HL-60 (cell line): ENCODE measurements at regions not wholly inside any gene's neighbourhood (a gene's known extent, or its start where the extent isn't known, plus 50 kb on each side); places are given as distances from the start of the nearest gene placed in this dataset.

ENCODE experiments used
- DNase-seq, 2 experiments: peaks; one replicate each; pipeline ENCODE4 v3.0.0-alpha.2; 2010 to 2020; ENCODE audit warnings: low read depth in 1 of 2, low spot score in 1 of 2
- H3K27ac ChIP-seq: fragments of 250-450 bp; sonication (Bioruptor Pico); replicated peaks from 2 replicates; pipeline ENCODE4 v1.5.1; 2020; ENCODE audit warnings: mild to moderate bottlenecking, moderate library complexity
- H3K27me3 ChIP-seq: fragments of 250-450 bp; sonication (Bioruptor Pico); 2 replicates; pipeline ENCODE4 v1.5.1; 2021; ENCODE audit warnings: mild to moderate bottlenecking, moderate library complexity; ENCODE audit not compliant: insufficient read depth, poor library complexity, severe bottlenecking
- H3K4me3 ChIP-seq: replicated peaks from 2 replicates; pipeline ENCODE4 v1.5.1; 2011; ENCODE audit warnings: mild to moderate bottlenecking, control low read depth, low read length; ENCODE audit not compliant: insufficient read depth
- GABPA ChIP-seq: IDR thresholded peaks from 2 replicates; pipeline ENCODE4 v1.6.1; 2012; ENCODE audit warnings: low read depth
- POLR2AphosphoS5 ChIP-seq: IDR thresholded peaks from 2 replicates; pipeline ENCODE4 v1.6.1; 2012; ENCODE audit warnings: low read depth
- SPI1 ChIP-seq: IDR thresholded peaks from 2 replicates; pipeline ENCODE4 v1.6.1; 2012; ENCODE audit warnings: low read depth, mild to moderate bottlenecking, borderline replicate concordance
- TF ChIP-seq, protein P1 (sequence below): IDR thresholded peaks from 2 replicates; pipeline ENCODE4 v1.6.1; 2012; ENCODE audit warnings: low read depth; ENCODE audit not compliant: insufficient replicate concordance
- TF ChIP-seq, protein P2 (sequence below): IDR thresholded peaks from one replicate; pipeline ENCODE4 v1.5.1; 2011; ENCODE audit warnings: low read length, control low read depth, inconsistent platforms; ENCODE audit not compliant: insufficient read depth

DNA sequence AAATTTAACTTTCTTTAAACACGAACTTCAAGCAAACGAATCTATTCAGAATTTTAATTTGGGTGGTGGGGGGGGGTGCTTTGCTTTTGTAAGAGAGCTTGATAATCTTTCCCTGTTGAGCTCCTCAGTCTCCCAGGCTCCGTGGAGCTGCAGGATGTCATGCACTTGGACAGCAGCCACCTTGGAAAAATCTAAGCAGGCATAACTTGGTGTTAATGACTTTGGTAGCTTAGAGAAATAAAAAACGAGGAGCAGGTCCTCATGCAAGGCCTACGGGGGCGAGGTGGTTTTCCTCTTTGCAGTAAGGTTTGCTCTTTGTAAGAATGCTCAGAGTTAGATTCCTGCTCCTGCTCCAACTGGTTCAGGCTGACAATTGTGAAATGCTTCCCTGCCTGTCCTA, 102.3 kb downstream of the EDN1 start:
- no peak for DNase-seq
- no peak overlapping the region for H3K4me3 ChIP-seq
- TF ChIP-seq GABPA: no peak
- TF ChIP-seq, protein P1, sequence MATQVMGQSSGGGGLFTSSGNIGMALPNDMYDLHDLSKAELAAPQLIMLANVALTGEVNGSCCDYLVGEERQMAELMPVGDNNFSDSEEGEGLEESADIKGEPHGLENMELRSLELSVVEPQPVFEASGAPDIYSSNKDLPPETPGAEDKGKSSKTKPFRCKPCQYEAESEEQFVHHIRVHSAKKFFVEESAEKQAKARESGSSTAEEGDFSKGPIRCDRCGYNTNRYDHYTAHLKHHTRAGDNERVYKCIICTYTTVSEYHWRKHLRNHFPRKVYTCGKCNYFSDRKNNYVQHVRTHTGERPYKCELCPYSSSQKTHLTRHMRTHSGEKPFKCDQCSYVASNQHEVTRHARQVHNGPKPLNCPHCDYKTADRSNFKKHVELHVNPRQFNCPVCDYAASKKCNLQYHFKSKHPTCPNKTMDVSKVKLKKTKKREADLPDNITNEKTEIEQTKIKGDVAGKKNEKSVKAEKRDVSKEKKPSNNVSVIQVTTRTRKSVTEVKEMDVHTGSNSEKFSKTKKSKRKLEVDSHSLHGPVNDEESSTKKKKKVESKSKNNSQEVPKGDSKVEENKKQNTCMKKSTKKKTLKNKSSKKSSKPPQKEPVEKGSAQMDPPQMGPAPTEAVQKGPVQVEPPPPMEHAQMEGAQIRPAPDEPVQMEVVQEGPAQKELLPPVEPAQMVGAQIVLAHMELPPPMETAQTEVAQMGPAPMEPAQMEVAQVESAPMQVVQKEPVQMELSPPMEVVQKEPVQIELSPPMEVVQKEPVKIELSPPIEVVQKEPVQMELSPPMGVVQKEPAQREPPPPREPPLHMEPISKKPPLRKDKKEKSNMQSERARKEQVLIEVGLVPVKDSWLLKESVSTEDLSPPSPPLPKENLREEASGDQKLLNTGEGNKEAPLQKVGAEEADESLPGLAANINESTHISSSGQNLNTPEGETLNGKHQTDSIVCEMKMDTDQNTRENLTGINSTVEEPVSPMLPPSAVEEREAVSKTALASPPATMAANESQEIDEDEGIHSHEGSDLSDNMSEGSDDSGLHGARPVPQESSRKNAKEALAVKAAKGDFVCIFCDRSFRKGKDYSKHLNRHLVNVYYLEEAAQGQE: no peak
- no peak for TF ChIP-seq SPI1
- no peak for TF ChIP-seq POLR2AphosphoS5
- TF ChIP-seq, protein P2, sequence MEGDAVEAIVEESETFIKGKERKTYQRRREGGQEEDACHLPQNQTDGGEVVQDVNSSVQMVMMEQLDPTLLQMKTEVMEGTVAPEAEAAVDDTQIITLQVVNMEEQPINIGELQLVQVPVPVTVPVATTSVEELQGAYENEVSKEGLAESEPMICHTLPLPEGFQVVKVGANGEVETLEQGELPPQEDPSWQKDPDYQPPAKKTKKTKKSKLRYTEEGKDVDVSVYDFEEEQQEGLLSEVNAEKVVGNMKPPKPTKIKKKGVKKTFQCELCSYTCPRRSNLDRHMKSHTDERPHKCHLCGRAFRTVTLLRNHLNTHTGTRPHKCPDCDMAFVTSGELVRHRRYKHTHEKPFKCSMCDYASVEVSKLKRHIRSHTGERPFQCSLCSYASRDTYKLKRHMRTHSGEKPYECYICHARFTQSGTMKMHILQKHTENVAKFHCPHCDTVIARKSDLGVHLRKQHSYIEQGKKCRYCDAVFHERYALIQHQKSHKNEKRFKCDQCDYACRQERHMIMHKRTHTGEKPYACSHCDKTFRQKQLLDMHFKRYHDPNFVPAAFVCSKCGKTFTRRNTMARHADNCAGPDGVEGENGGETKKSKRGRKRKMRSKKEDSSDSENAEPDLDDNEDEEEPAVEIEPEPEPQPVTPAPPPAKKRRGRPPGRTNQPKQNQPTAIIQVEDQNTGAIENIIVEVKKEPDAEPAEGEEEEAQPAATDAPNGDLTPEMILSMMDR: no peak
- H3K27ac ChIP-seq: no peak overlapping the region
- peaks cover 8% of the 10 kb centered on the region for H3K27me3 ChIP-seq

DNA sequence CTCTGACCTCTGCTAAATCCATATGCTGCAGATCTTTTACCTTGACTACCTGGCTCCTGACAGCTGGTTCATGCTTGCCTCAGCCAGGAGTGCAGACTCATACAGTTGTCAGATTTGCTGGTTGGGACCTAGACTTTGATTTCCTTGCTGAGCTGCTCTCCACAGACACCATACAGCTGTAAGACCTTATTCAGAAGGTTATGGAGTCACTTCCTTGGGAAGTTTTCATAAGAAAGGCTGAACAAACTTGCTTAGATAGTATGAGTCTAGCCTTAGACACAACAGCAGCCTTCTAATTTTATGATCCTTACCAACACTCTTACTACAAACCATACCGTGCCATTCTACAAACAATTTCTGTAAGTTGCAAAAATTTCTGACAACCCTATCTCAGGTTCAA, 102.9 kb downstream of the EDN1 start:
- Histone ChIP-seq H3K4me3 (no peak overlapping the region), H3K27ac (no peak overlapping the region), H3K27me3 (peaks cover 8% of the 10 kb centered on the region)
- no peak for DNase-seq
- TF ChIP-seq, protein P2: no peak
- no peak for TF ChIP-seq POLR2AphosphoS5
- no peak for TF ChIP-seq SPI1

DNA sequence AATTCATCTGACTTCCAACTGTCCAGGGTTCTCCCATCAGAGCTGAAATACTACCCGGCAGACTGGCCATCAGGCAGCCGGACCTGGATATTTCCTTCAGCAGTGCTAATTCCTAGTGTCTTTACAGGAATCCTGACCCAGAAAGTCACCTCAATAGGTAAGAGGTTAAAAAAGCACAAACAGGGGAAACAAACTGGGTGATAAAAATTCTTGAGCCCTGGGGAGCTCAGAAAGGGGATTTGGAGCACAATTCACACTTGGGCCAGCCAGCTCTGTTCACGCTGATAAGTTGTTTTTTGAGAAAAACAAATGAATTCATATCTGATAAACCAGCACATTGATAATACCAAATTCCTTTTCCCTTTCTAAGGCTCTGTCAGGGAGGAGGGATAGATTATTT, 104.0 kb downstream of the EDN1 start:
- TF ChIP-seq, protein P1: no peak
- TF ChIP-seq POLR2AphosphoS5: no peak
- TF ChIP-seq SPI1: no peak
- TF ChIP-seq GABPA: no peak
- Histone ChIP-seq H3K27me3 (peaks cover 8% of the 10 kb centered on the region), H3K4me3 (no peak overlapping the region), H3K27ac (no peak overlapping the region)
- no peak for DNase-seq

DNA sequence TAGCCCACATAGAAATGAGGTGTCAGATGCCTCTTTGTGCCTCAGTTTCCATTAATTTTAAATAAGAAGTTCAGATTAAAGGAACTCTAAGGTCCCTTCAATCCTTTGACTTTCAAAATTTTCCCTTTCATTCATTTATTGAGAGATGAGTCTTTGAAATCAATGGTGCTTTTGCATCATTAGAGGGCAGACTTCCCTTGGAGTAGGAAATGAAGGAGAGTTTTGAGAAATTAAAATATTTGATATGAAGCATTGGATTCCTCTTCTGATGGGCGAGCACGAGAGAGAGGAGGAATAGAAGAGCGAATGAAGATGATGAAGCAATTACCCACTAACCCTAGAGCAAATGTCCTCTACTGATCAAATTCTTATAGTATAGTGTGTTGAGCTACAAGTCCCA, 105.7 kb downstream of the EDN1 start:
- no peak overlapping the region for H3K27ac ChIP-seq
- no peak for TF ChIP-seq GABPA
- no peak for TF ChIP-seq POLR2AphosphoS5
- TF ChIP-seq, protein P2: no peak
- TF ChIP-seq, protein P1: no peak
- TF ChIP-seq SPI1: no peak

More for the DNA sequence above, 105.7 kb downstream of the EDN1 start:
- DNase-seq: no peak
- Histone ChIP-seq H3K27me3 (peaks cover 8% of the 10 kb centered on the region), H3K4me3 (no peak overlapping the region)
